ENCODE measurements at regions not wholly inside any gene's neighbourhood (a gene's known extent, or its start where the extent isn't known, plus 50 kb on each side); places are given as distances from the start of the nearest gene placed in this dataset.

- TF ChIP-seq, protein P1, sequence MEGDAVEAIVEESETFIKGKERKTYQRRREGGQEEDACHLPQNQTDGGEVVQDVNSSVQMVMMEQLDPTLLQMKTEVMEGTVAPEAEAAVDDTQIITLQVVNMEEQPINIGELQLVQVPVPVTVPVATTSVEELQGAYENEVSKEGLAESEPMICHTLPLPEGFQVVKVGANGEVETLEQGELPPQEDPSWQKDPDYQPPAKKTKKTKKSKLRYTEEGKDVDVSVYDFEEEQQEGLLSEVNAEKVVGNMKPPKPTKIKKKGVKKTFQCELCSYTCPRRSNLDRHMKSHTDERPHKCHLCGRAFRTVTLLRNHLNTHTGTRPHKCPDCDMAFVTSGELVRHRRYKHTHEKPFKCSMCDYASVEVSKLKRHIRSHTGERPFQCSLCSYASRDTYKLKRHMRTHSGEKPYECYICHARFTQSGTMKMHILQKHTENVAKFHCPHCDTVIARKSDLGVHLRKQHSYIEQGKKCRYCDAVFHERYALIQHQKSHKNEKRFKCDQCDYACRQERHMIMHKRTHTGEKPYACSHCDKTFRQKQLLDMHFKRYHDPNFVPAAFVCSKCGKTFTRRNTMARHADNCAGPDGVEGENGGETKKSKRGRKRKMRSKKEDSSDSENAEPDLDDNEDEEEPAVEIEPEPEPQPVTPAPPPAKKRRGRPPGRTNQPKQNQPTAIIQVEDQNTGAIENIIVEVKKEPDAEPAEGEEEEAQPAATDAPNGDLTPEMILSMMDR (IDR thresholded peaks at IDR 0.05; ENCODE audit: borderline replicate concordance, extremely low read depth, insufficient read depth), result no peak
- Histone ChIP-seq H3K9me3 (ENCODE audit: control insufficient read depth in 2 of 3, insufficient read depth in 1 of 3, low read length in 3 of 3) (no peaks in the 10 kb centered on the region), H3K4me1 (ENCODE audit: control insufficient read depth in 2 of 3, insufficient read depth in 2 of 3, low read depth in 1 of 3, low read length in 3 of 3) (no peaks in the 10 kb centered on the region), H3K27me3 (ENCODE audit: control insufficient read depth, insufficient read depth, low read length) (no peaks in the 10 kb centered on the region), H3K4me3 (ENCODE audit: low read length in 3 of 3) (no peak overlapping the region), H3K9ac (ENCODE audit: low read length in 3 of 3) (no peak overlapping the region), H3K36me3 (ENCODE audit: control insufficient read depth in 2 of 3, insufficient read depth in 3 of 3, low read length in 3 of 3) (no peaks in the 10 kb centered on the region), H3K27ac (ENCODE audit: low read depth in 2 of 2, low read length in 2 of 2) (no peak overlapping the region)
- FAIRE-seq, result no peak
- intact Hi-C loops (cut with DNase I), result no loop called here
- no peak for DNase-seq
Measured at GRCh38 chr5:92086059-92086811, 703.1 kb upstream of the ARRDC3 start.

DNA sequence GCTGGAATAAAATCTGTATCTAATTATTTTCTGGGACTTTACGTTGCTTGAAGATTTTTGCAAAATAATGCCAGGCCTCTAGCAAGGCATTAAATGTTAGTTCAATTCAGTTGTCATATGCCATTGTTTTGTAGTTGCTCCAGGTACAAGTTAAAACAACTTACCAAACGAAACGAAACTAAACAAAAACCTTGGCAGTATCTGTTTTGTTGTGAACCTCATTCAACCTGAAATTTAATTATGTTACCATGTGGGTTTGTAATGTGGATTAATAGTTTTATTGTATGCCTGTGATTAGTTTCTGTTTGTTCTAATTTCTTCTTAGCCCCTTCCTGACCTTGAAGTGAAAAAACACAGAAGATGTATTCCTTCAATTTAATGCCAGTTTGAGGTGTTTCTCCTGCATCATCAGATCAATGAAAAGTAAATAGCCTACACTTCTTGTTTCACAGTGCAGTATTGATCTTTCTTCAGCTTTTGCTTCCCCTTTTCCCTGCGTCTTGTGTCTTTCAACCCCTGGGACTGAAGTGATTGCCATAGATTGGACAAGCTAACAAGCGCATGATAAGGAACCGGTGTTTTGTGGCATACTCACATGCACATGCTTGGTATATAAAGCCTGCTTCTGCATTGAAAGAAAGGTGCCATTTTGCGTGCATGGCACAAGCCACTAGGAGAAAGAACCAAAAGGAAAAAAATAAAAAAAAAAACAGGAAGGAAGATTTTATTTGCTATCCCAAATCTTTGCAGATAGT, 699.0 kb upstream of the ARRDC3 start:
- DNase-seq (no peak), FAIRE-seq (no peak)
- TF ChIP-seq, protein P1 (IDR thresholded peaks at IDR 0.05; ENCODE audit: borderline replicate concordance, extremely low read depth, insufficient read depth), result no peak
- Histone ChIP-seq H3K36me3 (ENCODE audit: control insufficient read depth in 2 of 3, insufficient read depth in 3 of 3, low read length in 3 of 3) (no peaks in the 10 kb centered on the region), H3K4me3 (ENCODE audit: low read length in 3 of 3) (no peak overlapping the region), H3K27ac (ENCODE audit: low read depth in 2 of 2, low read length in 2 of 2) (no peak overlapping the region), H3K9ac (ENCODE audit: low read length in 3 of 3) (no peak overlapping the region), H3K9me3 (ENCODE audit: control insufficient read depth in 2 of 3, insufficient read depth in 1 of 3, low read length in 3 of 3) (no peaks in the 10 kb centered on the region), H3K27me3 (ENCODE audit: control insufficient read depth, insufficient read depth, low read length) (no peaks in the 10 kb centered on the region), H3K4me1 (ENCODE audit: control insufficient read depth in 2 of 3, insufficient read depth in 2 of 3, low read depth in 1 of 3, low read length in 3 of 3) (no peaks in the 10 kb centered on the region)
- intact Hi-C loops (cut with DNase I), result no loop called here

GRCh38 chr5:92070786-92071185, 687.7 kb upstream of the ARRDC3 start:
- no peak overlapping the region for H3K27ac ChIP-seq (ENCODE audit: low read depth in 2 of 2, low read length in 2 of 2)
- intact Hi-C loops (cut with DNase I), result no loop called here
- no peak for FAIRE-seq
- H3K4me3 ChIP-seq (ENCODE audit: low read length in 3 of 3), result no peak overlapping the region
- H3K27me3 ChIP-seq (ENCODE audit: control insufficient read depth, insufficient read depth, low read length), result no peaks in the 10 kb centered on the region
- H3K9me3 ChIP-seq (ENCODE audit: control insufficient read depth in 2 of 3, insufficient read depth in 1 of 3, low read length in 3 of 3), result no peaks in the 10 kb centered on the region
- TF ChIP-seq, protein P1 (IDR thresholded peaks at IDR 0.05; ENCODE audit: borderline replicate concordance, extremely low read depth, insufficient read depth), result no peak
- H3K9ac ChIP-seq (ENCODE audit: low read length in 3 of 3), result no peak overlapping the region
- H3K4me1 ChIP-seq (ENCODE audit: control insufficient read depth in 2 of 3, insufficient read depth in 2 of 3, low read depth in 1 of 3, low read length in 3 of 3), result no peaks in the 10 kb centered on the region
- H3K36me3 ChIP-seq (ENCODE audit: control insufficient read depth in 2 of 3, insufficient read depth in 3 of 3, low read length in 3 of 3), result no peaks in the 10 kb centered on the region
- DNase-seq, result no peak
